HepG2 (cell line): ENCODE measurements at regions not wholly inside any gene's neighbourhood (a gene's known extent, or its start where the extent isn't known, plus 50 kb on each side); places are given as distances from the start of the nearest gene placed in this dataset.

Experiments
- CEBPG ChIP-seq: IDR thresholded peaks from 2 replicates; pipeline ENCODE4 v1.6.1; 2016
- EP300 ChIP-seq, 3 experiments: sonication (generic) in 1 of 3; formaldehyde crosslinking in 1 of 3; IDR thresholded peaks; 2 replicates each; pipeline versions ENCODE4 v1.5.1 to v1.6.1; 2011 to 2020; ENCODE audit warnings: low read depth in 2 of 3, low read length in 2 of 3, borderline replicate concordance in 1 of 3, improper control_type of control experiment in 1 of 3, mild to moderate bottlenecking in 1 of 3, missing genetic modification reagents in 1 of 3, moderate library complexity in 1 of 3
- ERF ChIP-seq: IDR thresholded peaks from 2 replicates; pipeline ENCODE4 v1.6.1; 2018; ENCODE audit warnings: missing biosample characterization, missing genetic modification reagents
- GATAD2A ChIP-seq: IDR thresholded peaks from 2 replicates; pipeline ENCODE4 v1.6.1; 2016
- KDM5B ChIP-seq: sonication (generic); formaldehyde crosslinking; IDR thresholded peaks from 2 replicates; pipeline ENCODE4 v1.4.0; 2020; ENCODE audit warnings: missing genetic modification reagents, mild to moderate bottlenecking, borderline replicate concordance
- KMT2A ChIP-seq: sonication (generic); formaldehyde crosslinking; IDR thresholded peaks from 2 replicates; pipeline ENCODE4 v1.4.0; 2020; ENCODE audit warnings: missing genetic modification reagents
- NAIF1 ChIP-seq: sonication (generic); formaldehyde crosslinking; IDR thresholded peaks from 2 replicates; pipeline ENCODE4 v1.5.0; 2020; ENCODE audit warnings: mild to moderate bottlenecking, missing genetic modification reagents, borderline replicate concordance
- NPAS2 ChIP-seq: sonication (generic); formaldehyde crosslinking; IDR thresholded peaks from 2 replicates; pipeline ENCODE4 v1.8.0; 2022; ENCODE audit warnings: mild to moderate bottlenecking, missing genetic modification reagents, borderline replicate concordance
- RBM22 ChIP-seq: fragments of 200-400 bp; formaldehyde crosslinking; optimal IDR thresholded peaks from 2 replicates; pipeline ENCODE3; 2017; ENCODE audit warnings: mild to moderate bottlenecking, low read length, moderate library complexity
- TF ChIP-seq, protein P1 (sequence below): sonication (generic); formaldehyde crosslinking; IDR thresholded peaks from 2 replicates; pipeline ENCODE4 v1.5.1; 2020; ENCODE audit warnings: mild to moderate bottlenecking, missing genetic modification reagents, borderline replicate concordance
- TF ChIP-seq, protein P2 (sequence below): sonication (generic); formaldehyde crosslinking; IDR thresholded peaks from 2 replicates; pipeline ENCODE4 v1.8.0; 2022; ENCODE audit warnings: mild to moderate bottlenecking, missing genetic modification reagents, moderate library complexity

DNA sequence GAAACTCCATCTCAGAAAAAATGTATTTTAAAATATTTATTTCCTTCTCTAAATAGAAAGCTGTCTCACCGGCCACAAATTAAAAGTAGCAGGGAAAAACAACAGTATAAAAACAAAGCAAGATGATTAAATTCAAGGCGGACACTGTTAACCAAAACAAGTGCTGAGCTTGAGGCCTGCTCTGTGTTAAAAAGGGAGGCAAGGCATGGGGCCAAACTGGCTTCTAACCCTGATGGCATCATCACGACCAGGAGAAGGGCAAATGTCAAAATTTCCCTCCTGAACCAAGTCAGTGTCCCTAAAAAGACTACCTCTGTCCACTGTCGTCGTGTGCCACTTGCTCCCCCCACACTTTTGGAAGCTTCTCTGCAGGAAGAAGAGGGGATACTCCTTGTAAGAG lies 116.1 kb downstream of the MSX2 start (continued):
- TF ChIP-seq, protein P1, sequence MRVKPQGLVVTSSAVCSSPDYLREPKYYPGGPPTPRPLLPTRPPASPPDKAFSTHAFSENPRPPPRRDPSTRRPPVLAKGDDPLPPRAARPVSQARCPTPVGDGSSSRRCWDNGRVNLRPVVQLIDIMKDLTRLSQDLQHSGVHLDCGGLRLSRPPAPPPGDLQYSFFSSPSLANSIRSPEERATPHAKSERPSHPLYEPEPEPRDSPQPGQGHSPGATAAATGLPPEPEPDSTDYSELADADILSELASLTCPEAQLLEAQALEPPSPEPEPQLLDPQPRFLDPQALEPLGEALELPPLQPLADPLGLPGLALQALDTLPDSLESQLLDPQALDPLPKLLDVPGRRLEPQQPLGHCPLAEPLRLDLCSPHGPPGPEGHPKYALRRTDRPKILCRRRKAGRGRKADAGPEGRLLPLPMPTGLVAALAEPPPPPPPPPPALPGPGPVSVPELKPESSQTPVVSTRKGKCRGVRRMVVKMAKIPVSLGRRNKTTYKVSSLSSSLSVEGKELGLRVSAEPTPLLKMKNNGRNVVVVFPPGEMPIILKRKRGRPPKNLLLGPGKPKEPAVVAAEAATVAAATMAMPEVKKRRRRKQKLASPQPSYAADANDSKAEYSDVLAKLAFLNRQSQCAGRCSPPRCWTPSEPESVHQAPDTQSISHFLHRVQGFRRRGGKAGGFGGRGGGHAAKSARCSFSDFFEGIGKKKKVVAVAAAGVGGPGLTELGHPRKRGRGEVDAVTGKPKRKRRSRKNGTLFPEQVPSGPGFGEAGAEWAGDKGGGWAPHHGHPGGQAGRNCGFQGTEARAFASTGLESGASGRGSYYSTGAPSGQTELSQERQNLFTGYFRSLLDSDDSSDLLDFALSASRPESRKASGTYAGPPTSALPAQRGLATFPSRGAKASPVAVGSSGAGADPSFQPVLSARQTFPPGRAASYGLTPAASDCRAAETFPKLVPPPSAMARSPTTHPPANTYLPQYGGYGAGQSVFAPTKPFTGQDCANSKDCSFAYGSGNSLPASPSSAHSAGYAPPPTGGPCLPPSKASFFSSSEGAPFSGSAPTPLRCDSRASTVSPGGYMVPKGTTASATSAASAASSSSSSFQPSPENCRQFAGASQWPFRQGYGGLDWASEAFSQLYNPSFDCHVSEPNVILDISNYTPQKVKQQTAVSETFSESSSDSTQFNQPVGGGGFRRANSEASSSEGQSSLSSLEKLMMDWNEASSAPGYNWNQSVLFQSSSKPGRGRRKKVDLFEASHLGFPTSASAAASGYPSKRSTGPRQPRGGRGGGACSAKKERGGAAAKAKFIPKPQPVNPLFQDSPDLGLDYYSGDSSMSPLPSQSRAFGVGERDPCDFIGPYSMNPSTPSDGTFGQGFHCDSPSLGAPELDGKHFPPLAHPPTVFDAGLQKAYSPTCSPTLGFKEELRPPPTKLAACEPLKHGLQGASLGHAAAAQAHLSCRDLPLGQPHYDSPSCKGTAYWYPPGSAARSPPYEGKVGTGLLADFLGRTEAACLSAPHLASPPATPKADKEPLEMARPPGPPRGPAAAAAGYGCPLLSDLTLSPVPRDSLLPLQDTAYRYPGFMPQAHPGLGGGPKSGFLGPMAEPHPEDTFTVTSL (CRISPR knock-in tag), result no peak
- no peak for TF ChIP-seq KMT2A
- TF ChIP-seq NPAS2, result no peak
- TF ChIP-seq KDM5B (CRISPR knock-in tag), result no peak
- no peak for TF ChIP-seq CEBPG
- TF ChIP-seq, protein P2, sequence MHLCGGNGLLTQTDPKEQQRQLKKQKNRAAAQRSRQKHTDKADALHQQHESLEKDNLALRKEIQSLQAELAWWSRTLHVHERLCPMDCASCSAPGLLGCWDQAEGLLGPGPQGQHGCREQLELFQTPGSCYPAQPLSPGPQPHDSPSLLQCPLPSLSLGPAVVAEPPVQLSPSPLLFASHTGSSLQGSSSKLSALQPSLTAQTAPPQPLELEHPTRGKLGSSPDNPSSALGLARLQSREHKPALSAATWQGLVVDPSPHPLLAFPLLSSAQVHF (CRISPR knock-in tag), result no peak
- no peak for TF ChIP-seq ERF (CRISPR knock-in tag)
- TF ChIP-seq EP300 (IDR thresholded peaks at IDR 0.05; ENCODE audit: low read depth in 2 of 2, low read length in 2 of 2), result no peak
- TF ChIP-seq EP300 (CRISPR knock-in tag; IDR thresholded peaks at IDR 0.05; ENCODE audit: borderline replicate concordance), result no peak
- no peak for TF ChIP-seq RBM22
- no peak for TF ChIP-seq GATAD2A
- TF ChIP-seq NAIF1 (CRISPR knock-in tag), result no peak
